H1 (cell line): ENCODE measurements at regions not wholly inside any gene's neighbourhood (a gene's known extent, or its start where the extent isn't known, plus 50 kb on each side); places are given as distances from the start of the nearest gene placed in this dataset.

Source experiments
- SP4 ChIP-seq: IDR thresholded peaks from 2 replicates; pipeline ENCODE4 v1.6.1; 2012; ENCODE audit warnings: low read length, inconsistent platforms
- TF ChIP-seq, protein P1 (sequence below): fragments of 300-600 bp; sonication (generic); IDR thresholded peaks from 2 replicates; pipeline ENCODE4 v1.7.1; 2012; ENCODE audit warnings: low read length, moderate library complexity, mild to moderate bottlenecking, inconsistent platforms; ENCODE audit not compliant: insufficient replicate concordance
- TF ChIP-seq, protein P2 (sequence below): IDR thresholded peaks from 2 replicates; pipeline ENCODE4 v1.6.1; 2011; ENCODE audit warnings: low read depth, mild to moderate bottlenecking, low read length; ENCODE audit not compliant: insufficient read depth
- TF ChIP-seq, protein P3 (sequence below), 3 experiments: IDR thresholded peaks; 1 replicate in 2 of 3; 2 replicates in 1 of 3; pipeline versions ENCODE4 v1.5.1 to v1.6.1; 2011; ENCODE audit warnings: low read length in 3 of 3, mild to moderate bottlenecking in 3 of 3, inconsistent platforms in 2 of 3, low read depth in 1 of 3, moderate library complexity in 1 of 3; ENCODE audit not compliant: insufficient read depth in 1 of 3; ENCODE audit errors: control extremely low read depth in 1 of 3

DNA sequence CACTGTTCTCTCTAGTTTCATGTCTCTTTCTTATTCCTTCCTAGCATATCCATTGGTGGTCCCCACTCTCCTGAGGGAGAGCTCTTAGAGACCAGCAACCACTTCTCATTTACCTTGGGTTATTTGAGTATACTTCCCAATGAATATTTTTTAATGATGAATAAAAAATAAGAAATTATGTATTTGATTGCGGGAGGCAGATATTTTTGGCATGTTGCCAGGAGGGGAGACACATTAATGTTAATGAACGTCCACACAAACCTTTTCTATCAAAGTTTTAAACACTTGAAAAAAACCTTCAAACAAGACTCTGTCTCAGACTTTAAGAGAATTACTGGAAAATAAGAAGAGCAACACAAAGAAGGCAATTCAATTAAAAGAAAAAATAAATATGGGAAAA lies 260.6 kb upstream of the MAGI2 start (continued):
- TF ChIP-seq, protein P1, sequence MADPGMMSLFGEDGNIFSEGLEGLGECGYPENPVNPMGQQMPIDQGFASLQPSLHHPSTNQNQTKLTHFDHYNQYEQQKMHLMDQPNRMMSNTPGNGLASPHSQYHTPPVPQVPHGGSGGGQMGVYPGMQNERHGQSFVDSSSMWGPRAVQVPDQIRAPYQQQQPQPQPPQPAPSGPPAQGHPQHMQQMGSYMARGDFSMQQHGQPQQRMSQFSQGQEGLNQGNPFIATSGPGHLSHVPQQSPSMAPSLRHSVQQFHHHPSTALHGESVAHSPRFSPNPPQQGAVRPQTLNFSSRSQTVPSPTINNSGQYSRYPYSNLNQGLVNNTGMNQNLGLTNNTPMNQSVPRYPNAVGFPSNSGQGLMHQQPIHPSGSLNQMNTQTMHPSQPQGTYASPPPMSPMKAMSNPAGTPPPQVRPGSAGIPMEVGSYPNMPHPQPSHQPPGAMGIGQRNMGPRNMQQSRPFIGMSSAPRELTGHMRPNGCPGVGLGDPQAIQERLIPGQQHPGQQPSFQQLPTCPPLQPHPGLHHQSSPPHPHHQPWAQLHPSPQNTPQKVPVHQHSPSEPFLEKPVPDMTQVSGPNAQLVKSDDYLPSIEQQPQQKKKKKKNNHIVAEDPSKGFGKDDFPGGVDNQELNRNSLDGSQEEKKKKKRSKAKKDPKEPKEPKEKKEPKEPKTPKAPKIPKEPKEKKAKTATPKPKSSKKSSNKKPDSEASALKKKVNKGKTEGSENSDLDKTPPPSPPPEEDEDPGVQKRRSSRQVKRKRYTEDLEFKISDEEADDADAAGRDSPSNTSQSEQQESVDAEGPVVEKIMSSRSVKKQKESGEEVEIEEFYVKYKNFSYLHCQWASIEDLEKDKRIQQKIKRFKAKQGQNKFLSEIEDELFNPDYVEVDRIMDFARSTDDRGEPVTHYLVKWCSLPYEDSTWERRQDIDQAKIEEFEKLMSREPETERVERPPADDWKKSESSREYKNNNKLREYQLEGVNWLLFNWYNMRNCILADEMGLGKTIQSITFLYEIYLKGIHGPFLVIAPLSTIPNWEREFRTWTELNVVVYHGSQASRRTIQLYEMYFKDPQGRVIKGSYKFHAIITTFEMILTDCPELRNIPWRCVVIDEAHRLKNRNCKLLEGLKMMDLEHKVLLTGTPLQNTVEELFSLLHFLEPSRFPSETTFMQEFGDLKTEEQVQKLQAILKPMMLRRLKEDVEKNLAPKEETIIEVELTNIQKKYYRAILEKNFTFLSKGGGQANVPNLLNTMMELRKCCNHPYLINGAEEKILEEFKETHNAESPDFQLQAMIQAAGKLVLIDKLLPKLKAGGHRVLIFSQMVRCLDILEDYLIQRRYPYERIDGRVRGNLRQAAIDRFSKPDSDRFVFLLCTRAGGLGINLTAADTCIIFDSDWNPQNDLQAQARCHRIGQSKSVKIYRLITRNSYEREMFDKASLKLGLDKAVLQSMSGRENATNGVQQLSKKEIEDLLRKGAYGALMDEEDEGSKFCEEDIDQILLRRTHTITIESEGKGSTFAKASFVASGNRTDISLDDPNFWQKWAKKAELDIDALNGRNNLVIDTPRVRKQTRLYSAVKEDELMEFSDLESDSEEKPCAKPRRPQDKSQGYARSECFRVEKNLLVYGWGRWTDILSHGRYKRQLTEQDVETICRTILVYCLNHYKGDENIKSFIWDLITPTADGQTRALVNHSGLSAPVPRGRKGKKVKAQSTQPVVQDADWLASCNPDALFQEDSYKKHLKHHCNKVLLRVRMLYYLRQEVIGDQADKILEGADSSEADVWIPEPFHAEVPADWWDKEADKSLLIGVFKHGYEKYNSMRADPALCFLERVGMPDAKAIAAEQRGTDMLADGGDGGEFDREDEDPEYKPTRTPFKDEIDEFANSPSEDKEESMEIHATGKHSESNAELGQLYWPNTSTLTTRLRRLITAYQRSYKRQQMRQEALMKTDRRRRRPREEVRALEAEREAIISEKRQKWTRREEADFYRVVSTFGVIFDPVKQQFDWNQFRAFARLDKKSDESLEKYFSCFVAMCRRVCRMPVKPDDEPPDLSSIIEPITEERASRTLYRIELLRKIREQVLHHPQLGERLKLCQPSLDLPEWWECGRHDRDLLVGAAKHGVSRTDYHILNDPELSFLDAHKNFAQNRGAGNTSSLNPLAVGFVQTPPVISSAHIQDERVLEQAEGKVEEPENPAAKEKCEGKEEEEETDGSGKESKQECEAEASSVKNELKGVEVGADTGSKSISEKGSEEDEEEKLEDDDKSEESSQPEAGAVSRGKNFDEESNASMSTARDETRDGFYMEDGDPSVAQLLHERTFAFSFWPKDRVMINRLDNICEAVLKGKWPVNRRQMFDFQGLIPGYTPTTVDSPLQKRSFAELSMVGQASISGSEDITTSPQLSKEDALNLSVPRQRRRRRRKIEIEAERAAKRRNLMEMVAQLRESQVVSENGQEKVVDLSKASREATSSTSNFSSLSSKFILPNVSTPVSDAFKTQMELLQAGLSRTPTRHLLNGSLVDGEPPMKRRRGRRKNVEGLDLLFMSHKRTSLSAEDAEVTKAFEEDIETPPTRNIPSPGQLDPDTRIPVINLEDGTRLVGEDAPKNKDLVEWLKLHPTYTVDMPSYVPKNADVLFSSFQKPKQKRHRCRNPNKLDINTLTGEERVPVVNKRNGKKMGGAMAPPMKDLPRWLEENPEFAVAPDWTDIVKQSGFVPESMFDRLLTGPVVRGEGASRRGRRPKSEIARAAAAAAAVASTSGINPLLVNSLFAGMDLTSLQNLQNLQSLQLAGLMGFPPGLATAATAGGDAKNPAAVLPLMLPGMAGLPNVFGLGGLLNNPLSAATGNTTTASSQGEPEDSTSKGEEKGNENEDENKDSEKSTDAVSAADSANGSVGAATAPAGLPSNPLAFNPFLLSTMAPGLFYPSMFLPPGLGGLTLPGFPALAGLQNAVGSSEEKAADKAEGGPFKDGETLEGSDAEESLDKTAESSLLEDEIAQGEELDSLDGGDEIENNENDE, result no peak
- TF ChIP-seq, protein P2, sequence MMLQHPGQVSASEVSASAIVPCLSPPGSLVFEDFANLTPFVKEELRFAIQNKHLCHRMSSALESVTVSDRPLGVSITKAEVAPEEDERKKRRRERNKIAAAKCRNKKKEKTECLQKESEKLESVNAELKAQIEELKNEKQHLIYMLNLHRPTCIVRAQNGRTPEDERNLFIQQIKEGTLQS, result no peak
- TF ChIP-seq, protein P3, sequence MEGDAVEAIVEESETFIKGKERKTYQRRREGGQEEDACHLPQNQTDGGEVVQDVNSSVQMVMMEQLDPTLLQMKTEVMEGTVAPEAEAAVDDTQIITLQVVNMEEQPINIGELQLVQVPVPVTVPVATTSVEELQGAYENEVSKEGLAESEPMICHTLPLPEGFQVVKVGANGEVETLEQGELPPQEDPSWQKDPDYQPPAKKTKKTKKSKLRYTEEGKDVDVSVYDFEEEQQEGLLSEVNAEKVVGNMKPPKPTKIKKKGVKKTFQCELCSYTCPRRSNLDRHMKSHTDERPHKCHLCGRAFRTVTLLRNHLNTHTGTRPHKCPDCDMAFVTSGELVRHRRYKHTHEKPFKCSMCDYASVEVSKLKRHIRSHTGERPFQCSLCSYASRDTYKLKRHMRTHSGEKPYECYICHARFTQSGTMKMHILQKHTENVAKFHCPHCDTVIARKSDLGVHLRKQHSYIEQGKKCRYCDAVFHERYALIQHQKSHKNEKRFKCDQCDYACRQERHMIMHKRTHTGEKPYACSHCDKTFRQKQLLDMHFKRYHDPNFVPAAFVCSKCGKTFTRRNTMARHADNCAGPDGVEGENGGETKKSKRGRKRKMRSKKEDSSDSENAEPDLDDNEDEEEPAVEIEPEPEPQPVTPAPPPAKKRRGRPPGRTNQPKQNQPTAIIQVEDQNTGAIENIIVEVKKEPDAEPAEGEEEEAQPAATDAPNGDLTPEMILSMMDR (IDR thresholded peaks at IDR 0.05; ENCODE audit: control extremely low read depth in 1 of 3, insufficient read depth in 1 of 3, low read depth in 1 of 3, low read length in 3 of 3), result no peak
- TF ChIP-seq SP4, result no peak
